HG02759 (cell line): ENCODE measurements at regions not wholly inside any gene's neighbourhood (a gene's known extent, or its start where the extent isn't known, plus 50 kb on each side); places are given as distances from the start of the nearest gene placed in this dataset.

Experiments used
- ATAC-seq: cut with Tn5 transposase; IDR thresholded peaks from one replicate; pipeline ENCODE4 v1.9.1; 2021; ENCODE audit warnings: mild to moderate bottlenecking, moderate library complexity; ENCODE audit not compliant: unreplicated experiment

DNA sequence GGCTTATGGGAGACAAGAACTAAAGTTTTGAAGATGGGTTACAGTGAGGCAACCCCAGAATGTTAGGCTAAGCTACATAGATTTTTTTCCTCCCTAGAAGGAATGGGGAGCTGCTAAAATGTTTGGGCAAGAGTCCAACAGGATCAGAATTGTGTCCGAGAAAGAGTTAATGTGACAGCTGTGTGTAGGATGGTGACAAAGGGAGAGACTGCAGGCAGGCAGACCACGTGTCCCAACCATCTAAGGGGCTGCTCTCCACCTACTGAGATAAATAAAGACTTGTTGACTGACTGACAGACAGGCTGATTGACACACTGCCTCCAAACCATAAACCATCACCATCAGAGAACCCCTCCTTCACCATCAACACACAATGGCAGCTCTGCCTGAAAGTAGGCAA lies 133.7 kb upstream of the CTTNBP2NL start:
- ATAC-seq, result no peak

DNA sequence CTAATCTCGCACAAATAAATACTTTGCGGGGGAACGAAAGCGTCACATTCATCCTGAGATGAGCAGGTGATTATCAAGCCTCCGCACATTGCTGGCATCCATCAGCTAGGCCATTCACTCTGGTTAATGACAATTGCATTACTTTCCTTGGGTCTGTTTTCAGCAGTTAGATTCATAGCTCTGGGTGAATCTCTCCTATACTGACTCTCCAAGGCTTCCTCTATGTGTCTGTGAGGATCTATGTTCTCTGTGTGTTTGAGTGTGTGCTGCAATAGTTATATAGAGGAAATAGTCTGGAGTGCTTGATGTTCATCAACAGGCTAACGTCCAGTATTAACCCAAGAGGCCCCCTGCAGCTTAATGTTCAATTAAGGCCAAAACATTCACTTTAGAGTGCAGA lies 133.0 kb upstream of the CTTNBP2NL start:
- no peak for ATAC-seq

DNA sequence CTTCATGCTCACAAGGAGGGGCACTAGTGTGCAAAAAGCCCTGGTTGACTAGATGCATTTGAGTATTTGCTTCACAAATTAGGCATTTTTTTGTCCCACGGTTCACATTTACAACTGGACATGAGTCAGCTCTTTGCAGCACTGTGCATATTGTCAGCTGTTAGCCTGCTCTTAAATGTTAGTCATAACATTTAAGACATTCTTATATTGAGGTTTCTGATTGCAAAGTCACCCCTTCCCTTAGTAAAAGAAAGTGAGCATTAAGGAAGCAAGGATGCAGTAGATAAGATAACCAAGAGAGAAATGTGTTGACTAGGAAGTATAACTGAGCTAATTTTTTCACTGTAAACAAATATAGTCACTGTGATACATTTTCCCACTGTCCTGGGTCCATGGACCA lies 132.6 kb upstream of the CTTNBP2NL start:
- ATAC-seq, result no peak

DNA sequence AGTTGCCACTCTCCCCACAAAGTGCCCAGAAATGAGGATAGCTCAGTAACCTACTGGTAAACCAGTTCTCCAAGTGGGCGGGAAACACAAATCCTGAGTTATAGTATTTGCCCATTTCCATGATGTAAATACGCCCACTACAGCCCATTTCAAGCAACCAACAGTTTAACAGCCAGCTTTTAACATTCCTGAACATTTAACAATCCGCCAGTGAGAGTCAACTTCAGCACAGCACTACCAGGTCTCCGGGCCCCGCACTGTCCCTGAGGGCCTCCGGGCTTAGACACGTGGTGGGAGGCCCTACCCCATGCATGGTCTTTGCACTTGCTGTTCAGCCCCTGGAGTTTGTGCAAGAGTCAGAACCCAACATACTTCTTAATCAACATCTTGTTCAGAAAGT lies 132.0 kb upstream of the CTTNBP2NL start:
- no peak for ATAC-seq

DNA sequence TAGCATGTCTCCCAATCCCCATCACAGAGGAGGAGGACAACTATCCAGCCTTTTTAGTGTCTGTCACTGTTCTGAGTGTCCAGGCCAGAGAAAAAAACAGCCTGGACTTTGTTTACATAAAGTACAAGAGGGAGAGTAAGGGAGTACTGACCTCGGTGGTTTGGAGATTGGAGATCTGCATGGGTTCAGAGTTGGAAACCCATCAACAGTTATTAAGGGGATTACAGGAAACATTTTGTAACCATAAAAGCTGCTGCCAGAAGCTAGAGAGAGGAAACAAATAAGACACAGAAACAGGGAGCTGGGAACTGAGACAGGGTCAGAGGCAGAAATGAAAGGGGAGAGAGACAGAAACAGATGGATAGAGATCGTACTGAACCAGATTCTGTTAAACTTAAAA lies 131.5 kb upstream of the CTTNBP2NL start:
- ATAC-seq, result no peak

DNA sequence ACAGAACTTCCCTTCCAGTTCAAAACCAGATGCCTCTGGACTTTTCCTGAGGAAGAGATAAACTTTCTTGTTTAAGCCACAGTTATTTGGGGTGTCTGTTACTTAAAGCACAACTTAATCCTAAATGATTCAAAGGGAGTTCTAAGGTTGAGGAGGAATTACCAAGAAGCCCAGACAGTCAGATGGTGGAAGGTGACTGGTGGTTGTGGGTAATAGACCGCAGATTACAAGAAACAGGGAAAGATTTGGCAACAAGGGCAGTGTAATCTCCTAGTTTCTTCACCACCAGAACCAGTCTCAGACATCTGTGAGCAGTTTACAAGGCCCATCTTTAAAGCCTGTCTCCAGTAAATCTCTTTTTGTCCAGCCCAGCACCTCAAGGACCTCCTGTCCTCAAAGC lies 130.1 kb upstream of the CTTNBP2NL start:
- ATAC-seq, result no peak

DNA sequence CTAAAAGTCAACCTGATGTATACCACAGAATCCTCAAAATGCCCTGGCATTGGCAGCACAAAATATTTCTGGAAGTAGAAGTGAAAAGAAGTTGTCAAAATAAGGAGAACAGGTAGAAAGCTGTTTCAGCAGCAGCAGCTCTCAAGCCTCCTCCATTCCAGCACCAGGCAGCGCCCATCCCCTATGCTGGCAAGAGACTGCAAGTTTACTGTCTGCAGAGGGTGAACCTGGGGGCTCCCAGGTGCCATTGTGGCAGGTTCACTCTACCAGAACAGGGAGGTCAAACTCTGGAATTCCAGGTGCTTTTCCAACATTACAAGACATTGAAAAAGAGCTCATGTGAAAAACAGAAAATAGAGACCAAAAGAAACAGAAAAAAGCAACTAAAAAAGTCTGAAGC lies 128.8 kb upstream of the CTTNBP2NL start:
- no peak for ATAC-seq

DNA sequence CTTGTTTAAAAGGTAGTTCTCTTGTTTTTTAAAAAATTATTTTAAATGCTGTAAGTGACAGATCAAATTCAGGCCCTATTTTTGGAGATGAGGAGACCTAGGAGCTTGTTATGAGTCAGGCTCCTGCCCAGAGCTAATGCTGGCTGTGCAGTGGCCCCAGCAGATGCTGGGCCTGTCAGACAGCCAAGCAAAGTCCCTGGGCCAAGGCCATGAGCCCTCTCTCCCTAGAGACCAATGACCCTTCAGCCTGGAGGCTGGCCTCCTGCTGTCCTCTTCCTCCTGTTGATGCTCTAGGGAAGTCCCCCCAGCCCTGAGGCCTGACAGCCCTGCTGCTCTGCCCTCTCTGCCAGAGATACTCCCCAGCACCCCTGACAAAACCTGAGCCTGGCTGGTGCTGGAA lies 128.1 kb upstream of the CTTNBP2NL start:
- no peak for ATAC-seq

DNA sequence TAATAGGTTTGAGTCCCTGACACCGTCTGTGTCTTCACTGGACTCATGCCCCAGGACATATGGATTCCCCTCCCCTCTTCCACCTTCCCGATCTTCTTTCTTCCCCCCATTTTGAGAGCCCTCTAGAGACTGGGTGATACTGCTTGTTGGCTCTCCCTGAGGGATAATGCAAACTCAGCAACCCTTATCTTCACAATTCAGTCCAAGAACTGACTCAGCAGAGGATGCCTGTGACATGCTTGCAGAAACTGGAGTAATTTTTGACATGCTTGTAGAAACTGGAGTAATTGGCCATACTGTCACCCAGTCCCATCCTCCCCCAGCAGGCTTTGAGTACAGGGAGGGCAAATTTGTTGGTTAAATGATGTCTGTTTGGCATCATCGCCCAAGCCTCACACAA lies 127.6 kb upstream of the CTTNBP2NL start:
- no peak for ATAC-seq

DNA sequence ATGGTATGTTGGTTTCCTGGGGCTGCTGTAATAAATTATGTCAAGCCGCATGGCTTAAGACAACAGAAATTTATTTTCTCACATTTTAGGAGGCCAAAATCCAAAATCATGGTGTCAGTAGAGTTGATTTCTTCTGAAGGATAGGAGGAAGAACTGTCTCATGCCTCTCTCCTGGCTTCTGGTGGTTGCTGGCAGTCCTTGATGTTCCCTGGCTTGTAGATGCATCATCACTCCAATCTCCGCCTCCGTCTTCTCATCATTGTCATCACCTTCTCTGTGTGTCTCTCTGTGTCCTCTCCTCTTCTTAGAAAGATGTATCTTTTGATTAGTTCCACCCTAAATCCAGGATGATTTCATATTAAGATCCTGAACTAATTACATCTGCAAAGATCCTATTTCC lies 124.7 kb upstream of the CTTNBP2NL start:
- ATAC-seq, result no peak

DNA sequence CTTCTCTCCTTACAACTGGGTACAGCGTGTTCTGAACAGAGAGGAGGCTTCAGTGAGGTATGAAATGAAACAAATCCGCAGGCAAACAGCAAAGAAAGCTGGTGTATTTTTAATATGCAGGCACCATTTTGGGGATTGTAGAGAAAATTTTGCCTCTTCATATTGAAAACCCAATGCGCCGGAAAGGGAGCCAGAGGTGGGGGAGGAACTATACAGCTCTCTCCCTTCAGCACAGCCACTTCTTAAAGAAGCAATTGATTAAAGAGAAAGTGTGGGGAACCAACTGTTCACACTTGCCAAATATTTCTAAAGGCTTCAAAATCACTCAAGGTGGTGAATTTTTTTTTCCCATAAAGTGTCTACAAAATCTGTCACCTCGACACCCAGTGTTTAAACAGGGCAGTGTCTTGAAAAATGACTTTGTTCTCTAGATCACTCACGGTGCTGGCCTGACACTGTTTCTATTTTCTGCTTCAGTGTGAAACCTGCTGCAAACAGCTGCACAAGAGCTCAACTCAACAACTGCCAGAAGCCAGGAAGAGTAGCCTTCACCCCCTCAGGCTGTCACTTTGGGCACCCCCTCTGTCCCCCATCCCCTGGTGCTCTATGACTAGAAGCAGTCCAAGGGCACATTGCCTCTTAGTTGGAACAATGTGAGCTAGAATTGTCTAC lies 123.8 kb upstream of the CTTNBP2NL start:
- no peak for ATAC-seq

DNA sequence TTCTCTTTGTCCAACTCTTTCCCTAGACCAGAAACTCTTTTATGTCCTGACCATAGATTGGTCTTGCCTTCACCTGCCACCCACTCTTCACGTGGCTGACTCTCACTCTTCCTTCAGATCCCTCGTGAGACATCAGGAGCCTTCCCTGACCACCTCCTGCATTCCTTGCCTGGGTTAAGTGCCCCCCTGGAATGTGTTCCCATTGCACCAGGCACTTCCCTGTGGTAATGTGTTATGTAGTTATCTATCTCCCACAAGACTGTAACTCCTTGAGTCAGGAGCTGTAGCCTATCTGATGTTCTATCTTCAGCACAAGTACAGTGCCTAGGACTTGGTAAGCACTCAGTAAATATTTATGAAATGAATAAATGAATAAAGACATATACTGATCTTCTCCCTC lies 111.2 kb upstream of the CTTNBP2NL start:
- ATAC-seq, result no peak

DNA sequence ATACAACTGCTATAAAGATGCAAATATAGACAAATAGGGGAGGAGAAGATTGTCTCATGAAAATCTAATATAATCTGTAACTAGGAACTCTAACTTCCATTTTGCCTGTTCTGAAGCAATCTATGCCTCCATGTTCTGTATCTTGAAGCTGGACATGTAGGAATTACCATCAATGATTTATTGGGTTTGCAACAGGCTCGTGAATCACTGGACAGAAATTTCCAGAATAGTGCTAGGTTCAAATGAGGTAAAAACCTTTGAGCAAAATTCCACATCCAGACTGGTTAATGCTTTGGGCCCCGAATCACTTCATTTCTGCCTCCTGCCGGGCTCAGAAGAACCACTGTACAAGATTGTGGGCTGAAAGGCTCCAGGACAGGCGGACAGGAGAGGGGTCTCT lies 110.7 kb upstream of the CTTNBP2NL start:
- no peak for ATAC-seq

DNA sequence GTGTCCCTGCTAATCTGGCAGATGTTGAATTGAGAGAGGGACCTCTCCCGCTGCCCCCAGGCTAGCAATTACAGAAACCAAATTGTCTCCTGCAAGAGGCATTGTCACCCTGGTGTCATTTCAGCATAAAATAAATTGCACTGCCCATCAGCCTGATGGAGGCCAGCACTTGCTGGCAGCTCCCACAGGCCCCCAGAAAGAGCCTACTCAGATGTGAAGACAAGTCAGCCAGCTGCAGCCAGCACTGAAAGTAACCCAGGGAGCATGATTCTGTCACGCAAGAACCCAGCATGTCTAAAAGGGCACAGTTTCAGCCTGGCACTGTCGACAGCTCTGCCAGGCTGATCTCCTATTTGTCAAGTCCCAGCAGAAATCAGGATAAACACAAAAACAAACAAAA lies 110.3 kb upstream of the CTTNBP2NL start:
- ATAC-seq, result no peak

DNA sequence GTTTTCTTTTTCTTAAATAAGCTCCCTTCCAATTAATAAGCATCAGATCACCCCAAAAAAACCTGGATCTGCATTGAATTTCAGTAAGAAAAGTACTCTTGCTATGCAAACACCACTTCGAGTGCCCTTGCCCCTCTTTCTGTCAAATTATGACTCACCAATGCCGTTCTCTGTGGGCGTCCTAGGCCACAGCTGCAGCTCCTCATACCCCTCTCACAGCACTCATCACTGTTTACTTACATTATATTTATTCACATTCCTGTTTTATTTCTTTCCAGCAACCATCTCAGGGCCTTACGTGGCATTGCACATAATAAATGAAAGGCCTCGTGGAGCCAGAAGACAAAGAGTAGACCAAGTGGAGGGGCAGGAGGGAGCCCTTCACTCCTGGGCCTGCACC lies 99.1 kb upstream of the CTTNBP2NL start:
- ATAC-seq, result no peak

DNA sequence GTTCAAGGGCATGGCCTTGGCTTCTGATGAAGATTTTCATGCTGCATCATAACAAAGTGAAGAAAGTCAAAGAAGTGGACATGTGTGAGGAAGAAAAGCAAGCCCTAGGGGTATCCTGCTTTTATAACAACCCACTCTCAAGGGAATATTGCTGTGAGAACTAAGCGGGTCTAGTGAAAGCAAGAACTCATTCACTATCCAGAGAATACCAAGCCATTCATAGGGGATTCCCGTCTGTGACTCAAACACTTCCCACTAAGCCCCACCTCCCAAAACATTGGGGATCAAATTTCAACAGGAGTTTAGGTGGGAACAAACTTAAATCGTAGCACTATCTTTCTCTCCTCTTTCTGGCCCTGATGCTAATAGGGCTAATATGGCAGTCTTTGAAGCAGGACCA lies 98.5 kb upstream of the CTTNBP2NL start:
- no peak for ATAC-seq

DNA sequence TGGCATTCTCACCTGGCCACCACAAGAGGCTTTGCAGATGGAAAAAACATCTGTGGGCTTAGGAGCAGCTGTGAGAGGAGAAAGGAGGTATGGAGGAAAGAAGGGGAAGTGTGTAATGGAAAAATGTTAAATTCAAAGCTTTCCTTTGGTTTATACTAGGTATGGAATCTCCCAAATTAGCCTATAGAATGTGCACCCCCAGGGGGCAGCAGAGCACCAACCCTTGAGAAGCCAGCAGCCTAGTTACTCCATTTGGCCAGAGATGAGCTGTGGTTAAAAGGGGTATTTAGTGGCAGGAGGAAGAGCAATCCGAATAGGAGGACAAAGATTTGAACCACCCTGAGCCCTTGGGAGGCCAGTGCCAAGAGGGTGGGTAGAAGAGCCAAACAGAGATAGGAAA lies 97.5 kb upstream of the CTTNBP2NL start:
- ATAC-seq, result no peak

DNA sequence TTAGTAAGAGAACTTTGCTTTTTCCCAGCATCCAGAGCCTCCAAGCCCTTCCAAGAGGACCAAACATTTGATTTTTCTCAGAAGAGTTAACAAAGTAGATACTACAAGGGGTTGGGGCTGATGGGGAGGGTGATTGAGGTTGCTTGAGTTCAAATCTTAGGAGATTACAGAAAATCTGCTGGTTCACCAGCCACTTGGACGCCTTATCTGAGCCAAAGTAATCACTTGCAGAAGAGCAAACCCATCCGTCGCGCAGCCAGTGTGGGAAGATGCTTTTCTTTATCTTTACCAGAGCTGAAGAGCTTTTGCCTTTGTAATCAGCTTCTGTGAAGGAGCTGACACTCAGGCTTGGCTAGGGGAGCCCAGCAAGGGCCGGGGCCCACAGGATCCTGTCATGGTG lies 91.9 kb upstream of the CTTNBP2NL start:
- no peak for ATAC-seq

DNA sequence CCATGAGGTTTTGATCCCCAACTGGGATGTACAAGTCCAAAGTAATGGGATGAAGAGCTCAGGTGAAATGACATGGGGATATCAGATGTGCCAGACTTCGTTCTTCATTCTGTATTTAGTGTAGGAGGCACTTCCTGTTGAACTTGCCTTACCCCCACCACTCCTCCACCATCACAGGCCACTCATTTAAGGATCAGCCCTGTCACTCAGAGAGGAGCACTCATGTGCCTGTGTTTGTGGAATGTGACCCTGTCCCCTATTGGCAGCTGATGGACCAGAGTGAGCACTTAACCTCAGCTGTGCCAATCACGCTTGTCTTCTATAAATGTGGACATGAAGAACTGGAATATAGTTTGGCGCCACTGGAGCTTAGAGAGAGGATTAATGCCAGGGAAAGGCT lies 91.4 kb upstream of the CTTNBP2NL start:
- ATAC-seq, result no peak

DNA sequence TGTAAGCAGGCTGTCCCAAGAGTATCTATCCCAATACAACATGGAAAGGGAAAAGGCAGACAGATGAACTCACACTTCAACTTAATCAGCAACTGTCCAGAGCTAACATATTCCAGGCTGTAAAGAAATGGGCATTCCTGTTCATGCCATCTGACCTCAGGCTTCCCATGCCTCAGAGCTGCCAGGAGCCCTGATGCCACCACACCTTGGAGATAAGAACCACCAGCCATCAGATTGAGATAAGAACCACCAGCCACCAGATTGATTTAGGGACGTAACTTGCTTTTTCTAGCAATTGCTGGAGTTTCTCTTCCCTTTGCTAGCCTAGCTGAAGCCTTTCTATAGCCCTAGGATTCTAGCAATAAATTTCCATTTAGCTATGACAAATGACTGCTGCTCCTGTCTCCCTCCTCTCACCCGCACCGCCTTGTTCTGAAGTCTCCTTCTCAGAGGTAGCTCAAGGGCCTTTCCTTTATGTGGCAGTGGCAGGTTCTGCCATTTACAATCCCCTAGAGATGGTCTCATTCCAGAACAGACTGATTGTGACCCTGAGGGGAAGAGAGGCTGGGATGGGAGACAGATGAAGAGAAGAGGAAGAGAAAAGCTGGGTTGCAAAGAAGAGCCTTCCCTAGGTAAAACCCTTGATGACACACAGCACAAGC lies 88.0 kb upstream of the CTTNBP2NL start:
- no peak for ATAC-seq

DNA sequence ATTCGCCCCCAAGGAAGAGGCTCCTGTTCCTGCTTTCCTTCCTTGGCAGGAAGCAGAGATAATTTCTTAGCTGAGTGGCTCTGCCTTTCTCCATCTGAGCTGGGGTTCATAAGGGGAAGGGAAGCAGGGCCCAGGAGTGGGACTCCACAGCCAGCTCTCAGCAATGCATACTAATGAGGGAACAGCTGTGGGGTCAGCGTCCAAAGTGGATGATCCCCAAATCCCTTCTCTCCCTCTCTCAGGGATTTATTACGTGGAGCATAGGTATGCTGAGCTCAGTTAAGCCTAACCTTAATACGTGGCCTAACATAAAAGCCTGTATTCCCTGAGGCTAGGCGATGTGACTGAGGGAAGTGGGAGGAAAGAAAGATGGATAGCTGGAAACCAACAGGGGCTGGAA lies 87.3 kb upstream of the CTTNBP2NL start:
- ATAC-seq, result no peak

DNA sequence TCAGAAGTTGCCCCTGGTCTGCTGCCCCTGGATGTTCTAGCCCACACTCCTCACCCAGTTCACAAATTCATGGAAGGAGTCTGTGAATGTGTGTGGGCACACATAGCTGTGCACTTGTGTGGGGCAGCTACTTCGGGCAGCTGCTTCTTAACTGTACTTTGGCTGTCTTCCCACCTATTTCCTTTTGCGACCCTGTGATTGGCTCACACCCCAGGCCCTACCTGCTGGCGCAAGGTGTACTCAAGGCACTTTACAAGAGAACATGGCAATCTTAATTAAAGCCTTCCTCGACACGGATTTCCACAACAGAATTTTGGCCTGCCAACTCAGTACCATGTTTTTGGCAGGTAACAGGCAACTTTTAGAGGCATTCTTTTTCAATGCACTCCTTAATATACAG lies 86.5 kb upstream of the CTTNBP2NL start:
- ATAC-seq, result no peak

DNA sequence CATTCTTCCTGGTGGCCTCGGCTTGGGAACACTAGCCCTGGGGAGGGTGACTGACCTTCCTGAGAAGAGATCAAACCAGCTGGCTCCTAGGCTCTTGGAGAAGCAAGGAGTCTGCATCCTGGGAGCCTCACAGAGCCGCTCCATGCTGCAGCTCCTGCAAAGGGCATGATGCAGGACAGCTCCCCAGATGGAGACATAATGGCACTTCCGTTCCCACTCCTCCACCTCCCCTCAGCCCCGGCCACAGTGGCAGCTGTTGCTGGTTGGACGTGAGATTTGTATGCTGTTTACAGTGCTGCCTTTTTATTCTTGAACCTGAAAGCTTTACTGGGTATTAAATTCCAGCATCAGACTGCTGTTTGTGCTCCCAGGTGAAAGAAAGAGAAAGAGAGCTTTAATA lies 83.7 kb upstream of the CTTNBP2NL start:
- ATAC-seq, result no peak
